ENCODE measurements at regions not wholly inside any gene's neighbourhood (a gene's known extent, or its start where the extent isn't known, plus 50 kb on each side); places are given as distances from the start of the nearest gene placed in this dataset.
A peak's percentile ranks its signal among the peaks of the same experiment; 100 is the strongest.

DNA sequence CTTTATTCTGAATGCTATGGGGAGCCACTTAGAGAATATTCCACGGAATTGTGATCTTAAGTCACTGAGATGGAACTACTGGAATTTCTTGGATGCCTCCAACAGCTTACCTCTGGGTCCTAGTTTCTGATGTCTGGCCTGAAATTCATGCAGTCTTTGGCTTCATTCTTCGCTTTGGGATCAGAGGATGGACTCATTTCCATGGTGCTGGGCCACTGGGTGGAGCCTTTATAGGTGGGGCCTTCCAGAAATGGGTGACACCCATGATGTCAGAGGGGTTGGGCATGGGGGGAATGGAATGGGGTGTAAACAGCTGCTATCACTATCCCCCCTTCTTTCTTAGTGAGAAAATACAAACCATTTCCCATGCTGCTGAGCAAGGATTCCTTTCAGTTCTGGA, 73.7 kb upstream of the FGGY start:
- DNase-seq, result no peak

DNA sequence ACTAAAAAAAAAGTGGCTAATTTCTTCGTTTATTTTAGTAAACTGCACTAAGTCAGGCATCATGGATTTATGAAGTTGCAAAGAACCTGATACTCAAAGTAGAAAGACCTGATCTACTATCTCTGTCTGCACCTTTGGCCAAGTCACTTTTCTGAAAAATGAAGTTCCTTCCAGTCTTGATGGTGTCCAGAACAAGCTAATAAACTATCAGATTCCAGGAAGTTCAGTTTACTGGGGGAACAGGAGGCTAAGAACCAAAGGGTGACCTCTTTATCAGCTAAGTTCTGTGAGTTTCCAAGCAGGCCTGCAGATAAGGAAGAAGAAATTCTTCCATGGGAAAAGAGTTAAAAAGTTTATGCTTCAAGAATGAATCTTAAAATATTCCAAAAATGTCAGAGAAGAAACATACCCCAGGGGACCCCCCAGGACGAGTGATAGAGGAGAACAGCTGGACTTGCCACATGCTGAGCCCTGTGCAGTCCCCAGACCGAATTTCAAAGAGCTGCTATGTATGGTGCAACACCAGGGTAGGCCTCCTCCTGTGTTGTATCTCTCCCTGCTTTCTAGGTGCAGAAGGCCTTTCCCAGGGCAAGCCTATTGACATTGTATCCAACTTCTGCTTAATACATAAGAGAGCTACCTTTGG, 72.8 kb upstream of the FGGY start:
- no peak for DNase-seq

GRCh38 chr1:59225594-59226316, 71.1 kb upstream of the FGGY start:
- peak; percentile 39 for DNase-seq

- peak; percentile 65 for DNase-seq
Measured at GRCh38 chr1:59229138-59229537, 67.8 kb upstream of the FGGY start.

DNA sequence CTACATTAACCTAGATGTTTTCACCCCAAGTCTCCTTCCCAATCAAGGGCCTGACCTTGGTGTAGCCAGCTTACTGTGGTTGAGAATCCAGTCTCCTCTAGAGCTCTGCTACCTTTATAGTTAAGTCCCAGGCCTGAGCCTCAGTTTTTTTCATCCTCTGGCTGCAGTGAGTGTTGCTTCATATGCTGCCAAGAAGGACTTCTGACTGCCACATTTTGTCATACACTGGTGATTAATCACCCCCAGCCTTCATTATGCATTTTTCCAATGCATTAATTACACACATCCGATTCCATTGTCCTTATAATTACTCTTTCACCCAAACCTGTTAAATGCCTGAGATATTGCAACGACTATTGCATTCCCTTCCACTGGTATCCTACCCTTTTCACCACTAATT, 66.3 kb upstream of the FGGY start:
- DNase-seq, result no peak

GRCh38 chr1:59232216-59232615, 64.7 kb upstream of the FGGY start:
- no peak for DNase-seq

GRCh38 chr1:59233444-59233843, 63.5 kb upstream of the FGGY start:
- DNase-seq, result no peak

DNA sequence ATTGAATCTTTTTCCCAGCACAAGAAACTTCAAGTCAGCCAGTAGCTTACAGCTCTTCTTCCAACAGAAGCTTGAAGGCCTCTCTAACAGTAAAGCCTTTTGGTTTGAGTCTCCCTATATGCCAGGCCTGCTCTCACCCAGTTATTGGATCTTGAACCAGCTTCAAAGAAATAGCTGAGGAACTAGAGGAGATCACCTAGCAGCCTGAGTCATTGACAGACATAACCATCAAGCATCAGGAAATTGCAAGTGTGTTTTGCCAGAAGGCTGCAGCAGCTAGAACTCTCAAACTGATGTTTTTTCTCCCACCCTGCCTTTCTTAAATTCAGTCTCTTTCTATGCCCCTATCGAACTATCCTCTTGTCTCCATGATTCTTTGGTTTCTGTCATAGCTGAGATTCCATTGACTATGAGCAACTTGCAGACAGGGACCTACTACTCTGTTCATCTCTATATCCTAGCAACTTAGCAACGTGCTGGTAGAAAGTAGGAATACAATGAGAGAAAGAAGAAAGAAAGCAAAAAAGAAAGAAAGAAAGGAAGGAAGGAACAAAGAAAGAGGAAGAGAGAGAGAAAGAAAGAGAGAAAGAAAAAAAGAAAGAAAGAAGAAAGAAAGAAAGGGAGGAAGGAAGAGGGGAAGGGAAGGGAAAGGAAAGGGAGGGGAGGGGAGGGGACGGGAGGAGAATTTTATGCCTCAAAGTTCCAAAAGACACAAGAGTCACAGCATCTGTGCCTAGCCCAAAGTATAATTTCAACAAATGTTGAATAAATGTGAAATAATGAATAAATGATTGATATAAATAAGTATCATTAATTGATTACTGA, 60.0 kb upstream of the FGGY start:
- DNase-seq, result no peak

DNA sequence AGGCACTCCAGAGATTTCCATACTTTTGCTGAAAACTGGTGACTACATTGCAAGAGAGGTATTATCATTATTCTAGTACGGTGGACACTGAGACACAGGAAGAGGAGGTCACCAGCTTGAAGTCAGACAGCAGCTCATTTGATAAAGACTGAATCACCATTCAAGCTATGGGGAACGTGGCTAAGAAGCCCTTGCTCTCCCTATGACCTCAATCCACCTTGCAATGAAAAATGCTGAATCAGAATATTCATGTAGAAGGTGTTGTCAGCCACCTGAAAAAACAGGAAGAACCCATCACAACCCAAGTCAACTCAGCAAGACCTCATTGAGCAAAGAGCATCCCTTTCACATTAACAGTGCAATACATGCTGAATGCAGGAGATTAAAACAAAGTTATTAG, 59.0 kb upstream of the FGGY start:
- DNase-seq, result no peak

GRCh38 chr1:59238333-59238934, 58.5 kb upstream of the FGGY start:
- DNase-seq, result no peak

DNA sequence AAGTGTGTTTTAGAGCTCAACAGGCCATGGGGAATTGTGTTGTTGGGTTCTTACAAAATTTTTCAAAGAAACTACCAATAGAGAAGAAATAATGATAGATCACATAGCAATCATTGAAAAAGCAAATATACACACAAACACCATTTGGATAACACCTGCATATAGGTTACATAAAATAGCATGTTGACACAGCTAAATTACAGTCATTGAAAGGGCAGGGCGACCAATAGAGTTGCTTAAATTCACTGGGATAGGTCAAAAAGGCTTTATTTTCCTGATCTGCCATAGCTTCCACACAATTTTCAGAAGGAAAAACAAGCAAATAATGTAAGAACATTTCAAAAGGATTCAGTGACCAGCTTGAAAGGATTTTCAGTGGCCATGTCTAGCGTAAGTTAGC, 57.9 kb upstream of the FGGY start:
- DNase-seq, result no peak

DNA sequence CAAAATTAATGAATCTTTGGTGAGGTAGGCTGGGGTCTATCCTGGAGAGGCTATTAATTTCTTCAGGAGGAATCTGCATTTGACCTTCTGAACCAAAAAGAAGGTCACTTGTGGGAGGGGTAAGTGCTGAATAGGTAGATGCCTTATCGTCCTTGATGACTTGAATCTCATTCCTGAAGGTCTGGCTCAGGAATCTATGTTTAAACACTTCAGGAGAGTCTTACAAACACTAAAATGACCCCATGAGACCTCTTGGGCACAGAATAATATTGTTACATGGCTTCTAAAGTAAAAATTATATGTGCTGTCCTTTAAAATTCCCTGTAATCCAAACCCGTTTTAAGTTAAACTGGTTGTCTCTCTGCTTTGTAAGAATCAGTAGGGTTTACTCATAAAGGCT, 55.0 kb upstream of the FGGY start:
- no peak for DNase-seq

GRCh38 chr1:59242370-59242769, 54.5 kb upstream of the FGGY start:
- no peak for DNase-seq

DNA sequence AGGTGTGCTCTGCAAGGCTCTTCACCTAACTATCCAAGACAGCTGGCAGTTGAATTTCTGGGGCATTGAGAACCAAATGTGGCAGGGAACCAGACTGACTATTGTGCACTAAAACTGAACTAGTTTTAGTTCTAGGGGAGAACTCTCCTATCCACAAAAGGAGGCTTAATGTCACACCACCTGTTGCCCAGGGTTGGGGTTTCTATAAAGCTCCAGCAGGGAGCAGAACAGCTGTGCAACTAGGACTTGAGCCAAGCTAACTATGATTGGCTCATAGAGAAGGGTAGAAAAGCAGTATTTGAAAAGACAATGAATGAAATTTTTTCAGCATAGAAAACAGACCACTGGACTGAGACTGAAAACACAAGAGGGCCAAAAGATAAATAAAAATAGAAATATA, 53.3 kb upstream of the FGGY start:
- no peak for DNase-seq

DNA sequence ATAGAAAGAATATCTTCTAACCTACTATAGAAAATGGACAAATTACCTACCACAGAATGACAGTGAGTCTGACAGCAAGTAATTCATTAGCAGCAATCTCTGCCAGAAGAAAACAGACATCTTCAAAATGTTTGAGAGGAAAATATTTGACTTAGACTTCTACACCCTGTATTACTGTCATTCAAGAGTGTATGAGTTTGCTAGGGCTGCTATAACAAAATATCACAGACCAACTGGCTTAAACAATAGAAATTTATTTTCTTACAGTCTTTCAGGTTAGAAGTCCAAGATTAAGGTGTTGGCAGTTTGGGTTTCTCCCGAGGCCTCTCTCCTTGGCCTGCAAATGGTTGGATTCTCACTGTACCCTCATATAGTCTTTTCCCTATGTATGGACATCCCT, 52.9 kb upstream of the FGGY start:
- no peak for DNase-seq

DNA sequence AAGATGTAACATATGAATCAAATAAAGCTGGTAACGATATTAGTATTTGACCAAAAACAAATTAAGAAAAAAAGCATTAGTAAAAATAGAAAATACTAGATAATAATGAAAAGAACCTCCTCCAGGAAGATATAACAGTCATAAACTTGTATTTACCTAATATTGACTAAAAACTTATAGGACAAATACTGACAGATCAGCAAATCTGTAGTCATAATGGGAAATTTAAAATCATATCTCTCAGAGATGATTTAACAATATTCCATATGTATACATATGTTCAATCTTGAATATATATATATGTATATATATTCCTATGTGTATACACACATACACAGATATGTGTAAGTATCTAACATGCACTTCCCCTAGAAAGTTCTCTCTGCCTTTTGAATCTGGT, 52.0 kb upstream of the FGGY start:
- DNase-seq, result no peak
